ENCODE measurements at regions not wholly inside any gene's neighbourhood (a gene's known extent, or its start where the extent isn't known, plus 50 kb on each side); places are given as distances from the start of the nearest gene placed in this dataset.

DNA sequence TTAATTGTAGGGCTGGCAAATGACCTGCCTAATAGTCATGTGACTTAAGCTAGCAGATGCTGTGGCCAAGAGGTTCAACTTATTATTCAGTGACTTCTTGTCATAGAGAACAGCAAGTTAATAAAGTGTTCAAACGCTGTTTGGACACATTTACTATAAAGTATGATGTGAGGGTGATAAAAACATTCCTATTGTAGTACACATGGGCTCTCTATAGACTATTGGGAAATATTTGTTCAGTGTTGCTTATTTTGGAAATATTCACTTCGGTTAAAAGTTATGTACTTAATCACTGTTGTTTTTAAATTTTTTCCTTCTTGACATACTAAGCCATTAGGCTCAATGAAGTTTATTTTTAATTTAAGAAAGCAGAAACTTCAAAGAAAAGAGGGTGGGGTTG, 345.0 kb downstream of the NNT start:
- WGBS, 2 donors: 25 to 44% methylated on average over 2 of the region's 2 CpGs

GRCh38 chr5:43941806-43942205, 338.8 kb downstream of the NNT start:
- Histone ChIP-seq H3K4me1 (no peaks in the 10 kb centered on the region), H3K27me3 (no peaks in the 10 kb centered on the region), H3K36me3 (replicated peaks in 1 of 2; ENCODE audit: insufficient read depth in 1 of 2, low read depth in 2 of 2) (no peaks in the 10 kb centered on the region), H3K9me3 (no peaks in the 10 kb centered on the region), H3K27ac (no peak overlapping the region), H3K4me3 (no peak overlapping the region)
- 96 to 97% methylated on average over 1 of the region's 1 CpG for WGBS, 2 donors
- ATAC-seq: no peak
- DNase-seq: no peak
- intact Hi-C loops (cut with DNase I): no loop called here
- TF ChIP-seq CTCF (IDR thresholded peaks at IDR 0.05): no peak
- no peak for TF ChIP-seq POLR2A (IDR thresholded peaks at IDR 0.05)

More for the DNA sequence above, 345.0 kb downstream of the NNT start:
- H3K9me3 ChIP-seq: no peaks in the 10 kb centered on the region
- no peak for ATAC-seq
- no peak for DNase-seq
- intact Hi-C loops (cut with DNase I): no loop called here
- no peak for TF ChIP-seq POLR2A (IDR thresholded peaks at IDR 0.05)
- no peak for TF ChIP-seq CTCF (IDR thresholded peaks at IDR 0.05)
- H3K27me3 ChIP-seq: no peaks in the 10 kb centered on the region
- no peaks in the 10 kb centered on the region for H3K4me1 ChIP-seq
- no peak overlapping the region for H3K27ac ChIP-seq
- no peak overlapping the region for H3K4me3 ChIP-seq
- H3K36me3 ChIP-seq (replicated peaks in 1 of 2; ENCODE audit: insufficient read depth in 1 of 2, low read depth in 2 of 2): no peaks in the 10 kb centered on the region

DNA sequence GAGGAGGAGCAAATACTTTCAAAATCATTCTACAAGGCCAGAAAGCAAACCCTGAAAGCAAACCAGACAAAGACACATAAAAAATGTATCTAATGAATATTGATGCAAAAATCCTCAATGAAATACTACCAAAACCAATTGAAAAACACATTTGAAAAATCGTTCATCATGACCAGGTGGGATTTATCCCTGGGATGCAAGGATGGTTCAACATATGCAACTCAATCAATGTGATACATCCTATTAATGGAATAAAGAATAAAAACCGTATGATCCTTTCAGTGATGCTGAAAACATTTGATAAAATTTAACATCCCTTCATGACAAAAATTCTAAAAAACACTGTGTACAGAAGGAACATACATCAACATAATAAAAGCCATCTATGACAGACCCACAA, 337.6 kb downstream of the NNT start:
- no peaks in the 10 kb centered on the region for H3K4me1 ChIP-seq
- TF ChIP-seq CTCF (IDR thresholded peaks at IDR 0.05) (no peak), POLR2A (IDR thresholded peaks at IDR 0.05) (no peak)
- H3K4me3 ChIP-seq: no peak overlapping the region
- ATAC-seq (no peak), DNase-seq (no peak)
- H3K27me3 ChIP-seq: no peaks in the 10 kb centered on the region
- H3K36me3 ChIP-seq (replicated peaks in 1 of 2; ENCODE audit: insufficient read depth in 1 of 2, low read depth in 2 of 2): no peaks in the 10 kb centered on the region
- intact Hi-C loops (cut with DNase I): no loop called here
- H3K27ac ChIP-seq: no peak overlapping the region
- H3K9me3 ChIP-seq: no peaks in the 10 kb centered on the region
- 52 to 64% methylated on average over 2 of the region's 2 CpGs for WGBS, 2 donors

DNA sequence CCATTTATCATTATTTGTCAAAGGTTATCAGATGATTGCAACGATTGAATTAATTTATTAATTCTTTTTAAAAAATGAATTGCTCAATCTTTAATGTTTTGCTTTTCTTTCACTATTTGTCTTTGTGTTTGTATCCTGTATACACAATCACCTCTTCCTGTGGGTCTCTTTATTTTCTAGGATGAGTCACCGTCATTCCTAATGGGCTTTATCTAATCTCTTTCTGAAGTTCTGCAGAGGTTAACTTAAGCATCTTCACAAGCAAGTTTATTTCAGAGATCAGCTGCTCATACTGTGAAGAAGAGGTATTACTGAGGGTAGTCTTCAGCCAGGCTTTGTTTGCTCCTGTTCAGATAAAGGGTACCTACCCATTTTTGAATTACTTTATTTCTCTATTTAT, 323.9 kb downstream of the NNT start:
- Histone ChIP-seq H3K36me3 (replicated peaks in 1 of 2; ENCODE audit: insufficient read depth in 1 of 2, low read depth in 2 of 2) (no peaks in the 10 kb centered on the region), H3K27ac (no peak overlapping the region), H3K4me3 (no peak overlapping the region), H3K27me3 (no peaks in the 10 kb centered on the region), H3K9me3 (no peaks in the 10 kb centered on the region), H3K4me1 (no peaks in the 10 kb centered on the region)
- intact Hi-C loops (cut with DNase I): no loop called here
- DNase-seq (no peak), ATAC-seq (no peak)
- TF ChIP-seq CTCF (IDR thresholded peaks at IDR 0.05): no peak
- no peak for TF ChIP-seq POLR2A (IDR thresholded peaks at IDR 0.05)
- WGBS, 2 donors: 22 to 26% methylated on average over 2 of the region's 2 CpGs

GRCh38 chr5:43920422-43920821, 317.4 kb downstream of the NNT start:
- Histone ChIP-seq H3K27me3 (no peaks in the 10 kb centered on the region), H3K9me3 (no peaks in the 10 kb centered on the region), H3K36me3 (replicated peaks in 1 of 2; ENCODE audit: insufficient read depth in 1 of 2, low read depth in 2 of 2) (no peaks in the 10 kb centered on the region), H3K4me3 (no peak overlapping the region), H3K4me1 (no peaks in the 10 kb centered on the region), H3K27ac (no peak overlapping the region)
- ATAC-seq: no peak
- no peak for DNase-seq
- intact Hi-C loops (cut with DNase I): no loop called here
- no peak for TF ChIP-seq CTCF (IDR thresholded peaks at IDR 0.05)
- no peak for TF ChIP-seq POLR2A (IDR thresholded peaks at IDR 0.05)

Measured in body of pancreas (tissue), 4 donors.